ENCODE measurements at regions not wholly inside any gene's neighbourhood (a gene's known extent, or its start where the extent isn't known, plus 50 kb on each side); places are given as distances from the start of the nearest gene placed in this dataset.

GRCh38 chr5:135628771-135629563 lies 50.2 kb upstream of the CXCL14 start:
- TF ChIP-seq CTCF (conservative IDR thresholded peaks at IDR 0.05; ENCODE audit: low read depth in 2 of 2) = no peak
- TF ChIP-seq EZH2 (IDR thresholded peaks at IDR 0.05; ENCODE audit: low read depth, unreplicated experiment) = no peak
